ENCODE measurements at regions not wholly inside any gene's neighbourhood (a gene's known extent, or its start where the extent isn't known, plus 50 kb on each side); places are given as distances from the start of the nearest gene placed in this dataset.

GRCh38 chr3:76582632-76583378, 457.1 kb upstream of the ROBO2 start:
- in situ Hi-C loops (cut with HindIII; ENCODE audit: low pct_unique_long_range_greater_than_20kb, low sequenced_read_pairs) (no loop called here), intact Hi-C loops (cut with micrococcal nuclease; ENCODE audit: unreplicated experiment) (no loop called here)
- ATAC-seq (no peak), DNase-seq (ENCODE audit: low read depth, low spot score) (no peak)
- ChIA-PET POLR2A (no interaction called here), CTCF (no interaction called here)
- TF ChIP-seq POLR2AphosphoS5 (IDR thresholded peaks at IDR 0.05; ENCODE audit: low read depth, low read length) (no peak), TCF7L2 (IDR thresholded peaks at IDR 0.05; ENCODE audit: low read depth, low read length) (no peak), REST (IDR thresholded peaks at IDR 0.05; ENCODE audit: insufficient read depth in 1 of 2, low read depth in 2 of 2, low read length in 1 of 2) (no peak), SIN3A (IDR thresholded peaks at IDR 0.05; ENCODE audit: borderline replicate concordance, insufficient read depth, low read depth, low read length) (no peak)
- TF ChIP-seq, protein P1, sequence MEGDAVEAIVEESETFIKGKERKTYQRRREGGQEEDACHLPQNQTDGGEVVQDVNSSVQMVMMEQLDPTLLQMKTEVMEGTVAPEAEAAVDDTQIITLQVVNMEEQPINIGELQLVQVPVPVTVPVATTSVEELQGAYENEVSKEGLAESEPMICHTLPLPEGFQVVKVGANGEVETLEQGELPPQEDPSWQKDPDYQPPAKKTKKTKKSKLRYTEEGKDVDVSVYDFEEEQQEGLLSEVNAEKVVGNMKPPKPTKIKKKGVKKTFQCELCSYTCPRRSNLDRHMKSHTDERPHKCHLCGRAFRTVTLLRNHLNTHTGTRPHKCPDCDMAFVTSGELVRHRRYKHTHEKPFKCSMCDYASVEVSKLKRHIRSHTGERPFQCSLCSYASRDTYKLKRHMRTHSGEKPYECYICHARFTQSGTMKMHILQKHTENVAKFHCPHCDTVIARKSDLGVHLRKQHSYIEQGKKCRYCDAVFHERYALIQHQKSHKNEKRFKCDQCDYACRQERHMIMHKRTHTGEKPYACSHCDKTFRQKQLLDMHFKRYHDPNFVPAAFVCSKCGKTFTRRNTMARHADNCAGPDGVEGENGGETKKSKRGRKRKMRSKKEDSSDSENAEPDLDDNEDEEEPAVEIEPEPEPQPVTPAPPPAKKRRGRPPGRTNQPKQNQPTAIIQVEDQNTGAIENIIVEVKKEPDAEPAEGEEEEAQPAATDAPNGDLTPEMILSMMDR (IDR thresholded peaks at IDR 0.05), result no peak
- Histone ChIP-seq H3K36me3 (ENCODE audit: control insufficient read depth, insufficient read depth, low read length) (no peaks in the 10 kb centered on the region), H3K9me3 (ENCODE audit: control insufficient read depth, insufficient read depth, low read depth, low read length) (no peaks in the 10 kb centered on the region), H3K27me3 (ENCODE audit: control insufficient read depth, insufficient read depth, low read length) (no peaks in the 10 kb centered on the region), H3K27ac (ENCODE audit: low read length) (no peak overlapping the region), H3K4me1 (ENCODE audit: control insufficient read depth, insufficient read depth, low read length) (no peaks in the 10 kb centered on the region), H3K4me3 (ENCODE audit: low read depth in 2 of 2, low read length in 2 of 2) (no peak overlapping the region)
- no TSS peak for BruUV-seq (replicated peaks)

GRCh38 chr3:76585794-76586392, 454.0 kb upstream of the ROBO2 start:
- in situ Hi-C loops (cut with HindIII; ENCODE audit: low pct_unique_long_range_greater_than_20kb, low sequenced_read_pairs) (no loop called here), intact Hi-C loops (cut with micrococcal nuclease; ENCODE audit: unreplicated experiment) (no loop called here)
- Histone ChIP-seq H3K36me3 (ENCODE audit: control insufficient read depth, insufficient read depth, low read length) (no peaks in the 10 kb centered on the region), H3K4me3 (ENCODE audit: low read depth in 2 of 2, low read length in 2 of 2) (no peak overlapping the region), H3K4me1 (ENCODE audit: control insufficient read depth, insufficient read depth, low read length) (no peaks in the 10 kb centered on the region), H3K27me3 (ENCODE audit: control insufficient read depth, insufficient read depth, low read length) (no peaks in the 10 kb centered on the region), H3K9me3 (ENCODE audit: control insufficient read depth, insufficient read depth, low read depth, low read length) (no peaks in the 10 kb centered on the region), H3K27ac (ENCODE audit: low read length) (no peak overlapping the region)
- DNase-seq (ENCODE audit: low read depth, low spot score), result no peak
- TF ChIP-seq REST (IDR thresholded peaks at IDR 0.05; ENCODE audit: insufficient read depth in 1 of 2, low read depth in 2 of 2, low read length in 1 of 2) (no peak), POLR2AphosphoS5 (IDR thresholded peaks at IDR 0.05; ENCODE audit: low read depth, low read length) (no peak), SIN3A (IDR thresholded peaks at IDR 0.05; ENCODE audit: borderline replicate concordance, insufficient read depth, low read depth, low read length) (no peak), TCF7L2 (IDR thresholded peaks at IDR 0.05; ENCODE audit: low read depth, low read length) (no peak)
- TF ChIP-seq, protein P1 (IDR thresholded peaks at IDR 0.05), result peak; percentile 37; the same call in 1 of the 2 replicates
- BruUV-seq (replicated peaks), result no TSS peak
- ChIA-PET POLR2A (no interaction called here), CTCF (no interaction called here)
- no peak for ATAC-seq

All from Panc1 (cell line).